Activated naive CD8-positive, alpha-beta T cell treated with anti-CD3 and anti-CD28 coated beads, Interleukin-2, amount 10 ng/mL, durations not matched to agents 7 days and 5 days (primary cell): ENCODE measurements at regions not wholly inside any gene's neighbourhood (a gene's known extent, or its start where the extent isn't known, plus 50 kb on each side); places are given as distances from the start of the nearest gene placed in this dataset.
"Not testable (repeated sequence)": the region's sequence is repeated elsewhere in the genome, so short reads cannot be mapped to it uniquely, and the experiment has no call there.

Source experiments
- ATAC-seq: fragments of 150-1000 bp; cut with Tn5 transposase; one replicate; pipeline ENCODE4 v1.10.0; 2021; ENCODE audit warnings: low read depth, moderate library complexity
- POLR2A ChIA-PET: fragments of 350-600 bp; sonication (Branson Sonifier 250); formaldehyde crosslinking; loops from one replicate; lab custom pipeline; 2021; ENCODE audit warnings: antibody characterized with exemption; lab: Charles Lee
- DNase-seq: peaks from one replicate; pipeline ENCODE4 v3.0.0; 2021
- H3K27ac Mint-ChIP-seq: one replicate; pipeline ENCODE4 v1.8.0; 2022; ENCODE audit warnings: mild to moderate bottlenecking, mixed read lengths
- H3K27me3 Mint-ChIP-seq: one replicate; pipeline ENCODE4 v1.8.0; 2022; ENCODE audit warnings: mild to moderate bottlenecking, moderate library complexity, mixed read lengths
- H3K36me3 Mint-ChIP-seq: one replicate; pipeline ENCODE4 v1.8.0; 2021; ENCODE audit warnings: mild to moderate bottlenecking, mixed read lengths
- H3K4me1 Mint-ChIP-seq: one replicate; pipeline ENCODE4 v1.8.0; 2021; ENCODE audit warnings: mixed read lengths
- H3K4me3 Mint-ChIP-seq: one replicate; pipeline ENCODE4 v1.8.0; 2022; ENCODE audit warnings: mild to moderate bottlenecking, moderate library complexity, mixed read lengths
- H3K9me3 Mint-ChIP-seq: one replicate; pipeline ENCODE4 v1.8.0; 2021; ENCODE audit warnings: mixed read lengths

DNA sequence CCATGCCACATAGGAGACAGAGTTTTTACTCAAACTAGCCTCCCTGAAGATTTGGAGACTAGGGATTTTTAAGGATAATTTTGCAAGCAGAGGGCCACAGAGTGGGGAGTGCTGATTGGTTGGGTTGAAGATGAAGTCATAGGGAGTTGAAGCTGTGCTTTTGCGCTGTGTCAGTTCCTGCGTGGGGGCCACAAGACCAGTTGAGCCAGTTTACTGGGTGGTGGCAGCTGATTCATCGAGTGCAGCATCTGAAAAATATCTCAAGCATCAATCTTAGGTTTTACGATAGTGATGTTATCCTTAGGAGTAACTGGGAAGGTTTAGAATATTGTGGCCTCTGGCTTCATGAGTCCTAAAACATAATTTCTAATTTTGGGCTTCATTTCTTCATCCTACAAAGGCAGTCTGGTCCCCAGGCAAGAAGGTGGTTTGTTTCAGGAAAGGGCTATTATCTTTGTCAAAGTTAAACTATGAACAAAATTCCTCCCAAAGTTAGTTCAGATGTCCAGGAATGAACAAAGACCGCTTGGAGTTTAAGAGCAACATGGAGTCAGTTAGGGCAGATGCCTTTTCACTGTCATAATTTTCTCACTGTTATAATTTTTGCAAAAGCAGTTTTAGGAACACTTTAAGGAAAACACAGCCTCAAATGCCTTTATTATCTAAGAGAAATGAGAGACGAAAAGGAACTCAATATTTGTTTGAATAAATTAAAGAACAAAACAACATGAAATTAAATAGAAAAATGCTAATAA, 960.8 kb upstream of the PRKX start:
- no peaks in the 10 kb centered on the region for H3K27me3 Mint-ChIP-seq
- H3K4me3 Mint-ChIP-seq, result no peak overlapping the region
- H3K4me1 Mint-ChIP-seq, result no peaks in the 10 kb centered on the region
- ATAC-seq (no peak), DNase-seq (no peak)
- POLR2A ChIA-PET, result no interaction called here
- H3K9me3 Mint-ChIP-seq, result no peaks in the 10 kb centered on the region
- H3K27ac Mint-ChIP-seq, result no peak overlapping the region
- H3K36me3 Mint-ChIP-seq, result no peaks in the 10 kb centered on the region

DNA sequence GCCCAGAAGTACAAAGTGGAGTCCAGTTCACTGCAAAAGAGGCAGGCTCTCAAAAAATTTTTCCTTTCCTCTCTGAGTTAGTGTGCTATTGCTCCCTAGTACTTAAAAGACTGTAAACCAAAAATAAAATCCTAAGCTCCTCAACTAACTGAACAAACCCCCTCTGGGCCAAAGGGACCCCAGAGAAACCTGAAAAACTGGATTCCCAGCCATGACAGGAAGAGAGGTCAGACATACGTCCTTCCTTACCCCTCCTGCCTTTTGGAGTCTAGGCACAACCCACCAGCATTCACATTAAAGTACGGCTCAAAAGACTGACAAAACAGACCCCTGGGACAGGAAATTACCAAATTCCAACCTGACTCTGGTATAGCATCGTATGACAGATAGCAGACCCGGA, 957.9 kb upstream of the PRKX start:
- ATAC-seq, result no peak
- H3K36me3 Mint-ChIP-seq, result no peaks in the 10 kb centered on the region
- no peaks in the 10 kb centered on the region for H3K27me3 Mint-ChIP-seq
- no peaks in the 10 kb centered on the region for H3K4me1 Mint-ChIP-seq
- no peak overlapping the region for H3K27ac Mint-ChIP-seq
- H3K9me3 Mint-ChIP-seq, result peaks cover 1% of the 10 kb centered on the region
- no peak overlapping the region for H3K4me3 Mint-ChIP-seq
- no peak for DNase-seq
- POLR2A ChIA-PET, result no interaction called here

DNA sequence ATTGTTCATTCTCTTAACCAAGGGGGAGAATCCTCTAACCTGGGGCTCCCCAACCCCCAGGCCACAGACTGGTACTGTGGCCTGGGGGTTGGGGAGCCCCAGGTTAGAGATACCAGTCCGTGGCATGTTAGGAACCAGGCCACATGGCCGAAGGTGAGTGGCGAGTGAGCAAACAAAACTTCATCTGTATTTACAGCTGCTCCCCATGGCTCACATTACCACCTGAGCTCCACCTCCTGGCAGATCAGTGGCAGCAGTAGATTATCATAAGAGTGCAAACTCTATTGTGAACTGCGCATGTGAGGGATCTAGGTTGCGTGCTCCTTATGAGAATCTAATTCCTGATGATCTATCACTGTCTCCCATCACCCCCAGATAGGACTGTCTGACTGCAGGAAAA, 957.2 kb upstream of the PRKX start:
- peaks cover 1% of the 10 kb centered on the region for H3K9me3 Mint-ChIP-seq
- H3K4me1 Mint-ChIP-seq, result no peaks in the 10 kb centered on the region
- ATAC-seq (no peak), DNase-seq (no peak)
- H3K27me3 Mint-ChIP-seq, result no peaks in the 10 kb centered on the region
- H3K4me3 Mint-ChIP-seq, result no peak overlapping the region
- no peak overlapping the region for H3K27ac Mint-ChIP-seq
- H3K36me3 Mint-ChIP-seq, result no peaks in the 10 kb centered on the region
- POLR2A ChIA-PET, result no interaction called here

DNA sequence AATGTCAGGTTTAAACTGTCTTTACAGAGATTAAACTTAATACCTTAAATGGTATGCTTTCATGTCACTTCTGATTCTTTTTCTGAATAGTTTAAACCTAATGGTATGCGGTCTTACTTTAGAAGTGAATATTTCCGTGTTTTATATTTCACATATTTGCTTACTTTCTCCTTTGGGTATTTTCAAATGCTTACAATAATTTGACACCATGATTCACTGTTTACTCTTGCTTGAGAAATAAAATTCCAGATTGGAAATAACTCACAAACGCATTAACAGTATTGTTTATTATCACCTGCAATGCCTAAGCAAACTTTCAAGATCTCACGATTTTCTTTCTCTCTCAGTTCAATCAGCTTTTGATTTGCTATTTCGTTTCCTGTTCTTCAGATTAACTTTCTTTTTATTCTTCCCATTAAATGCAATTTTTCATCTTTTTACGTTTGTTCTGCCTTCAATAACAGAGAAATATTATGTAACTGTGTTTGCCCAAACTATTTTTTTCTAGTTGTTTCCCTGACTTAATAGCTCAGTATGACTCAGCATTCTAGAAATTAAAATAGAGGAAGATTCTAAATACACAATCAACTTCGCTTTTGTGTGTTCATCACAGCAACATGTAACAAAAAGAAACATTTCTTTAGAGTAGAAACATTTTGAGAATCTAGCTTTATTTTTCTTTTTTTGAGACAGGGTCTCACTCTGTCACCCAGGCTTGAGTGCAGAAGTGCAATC, 955.5 kb upstream of the PRKX start:
- H3K27me3 Mint-ChIP-seq, result no peaks in the 10 kb centered on the region
- POLR2A ChIA-PET, result no interaction called here
- H3K36me3 Mint-ChIP-seq, result no peaks in the 10 kb centered on the region
- no peak overlapping the region for H3K27ac Mint-ChIP-seq
- peaks cover 1% of the 10 kb centered on the region for H3K9me3 Mint-ChIP-seq
- no peak for DNase-seq
- H3K4me3 Mint-ChIP-seq, result no peak overlapping the region
- no peak for ATAC-seq
- no peaks in the 10 kb centered on the region for H3K4me1 Mint-ChIP-seq

DNA sequence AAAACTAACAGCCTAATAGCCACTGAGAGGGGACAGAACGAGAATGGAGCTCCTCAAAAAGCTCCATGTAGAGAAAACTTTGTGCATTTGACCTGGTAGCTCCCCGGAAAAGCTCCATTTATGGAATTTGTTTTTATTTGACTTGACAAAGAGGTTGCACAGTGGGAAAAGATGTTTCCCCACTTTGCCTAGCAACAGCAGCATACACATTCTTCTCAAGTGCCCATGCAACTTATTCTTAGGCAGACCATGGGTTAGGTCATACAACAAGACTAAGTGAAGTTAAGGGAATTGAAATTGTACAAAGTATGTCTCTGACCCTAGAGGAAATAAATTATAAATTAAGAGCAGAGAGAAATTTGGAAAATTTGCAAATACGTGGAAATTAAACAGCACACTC, 949.6 kb upstream of the PRKX start:
- Mint-ChIP-seq H3K36me3 (no peaks in the 10 kb centered on the region), H3K9me3 (peaks cover 1% of the 10 kb centered on the region), H3K4me1 (no peaks in the 10 kb centered on the region), H3K27ac (no peak overlapping the region), H3K4me3 (no peak overlapping the region), H3K27me3 (no peaks in the 10 kb centered on the region)
- ATAC-seq, result no peak
- no peak for DNase-seq
- POLR2A ChIA-PET, result no interaction called here

DNA sequence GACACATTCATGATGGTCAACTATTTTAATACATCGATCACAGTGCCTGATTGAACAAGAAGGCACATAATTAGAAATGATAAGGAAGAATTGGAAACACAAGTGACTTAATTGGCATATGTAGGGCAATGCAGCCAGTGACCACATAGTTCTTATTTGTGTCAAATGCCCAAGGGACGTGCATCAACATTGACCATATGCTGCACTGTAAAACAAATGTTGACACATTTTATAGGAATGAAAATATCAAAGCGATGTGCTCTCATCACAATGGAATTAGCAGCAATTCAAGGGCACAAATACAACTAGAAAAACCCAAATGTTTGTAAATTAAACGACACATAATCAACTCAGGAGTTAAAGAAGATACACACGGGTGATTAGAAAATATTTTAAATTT, 948.3 kb upstream of the PRKX start:
- Mint-ChIP-seq H3K4me3 (no peak overlapping the region), H3K4me1 (no peaks in the 10 kb centered on the region), H3K9me3 (no peaks in the 10 kb centered on the region), H3K27ac (no peak overlapping the region), H3K36me3 (no peaks in the 10 kb centered on the region), H3K27me3 (no peaks in the 10 kb centered on the region)
- DNase-seq (no peak), ATAC-seq (no peak)
- POLR2A ChIA-PET, result no interaction called here

DNA sequence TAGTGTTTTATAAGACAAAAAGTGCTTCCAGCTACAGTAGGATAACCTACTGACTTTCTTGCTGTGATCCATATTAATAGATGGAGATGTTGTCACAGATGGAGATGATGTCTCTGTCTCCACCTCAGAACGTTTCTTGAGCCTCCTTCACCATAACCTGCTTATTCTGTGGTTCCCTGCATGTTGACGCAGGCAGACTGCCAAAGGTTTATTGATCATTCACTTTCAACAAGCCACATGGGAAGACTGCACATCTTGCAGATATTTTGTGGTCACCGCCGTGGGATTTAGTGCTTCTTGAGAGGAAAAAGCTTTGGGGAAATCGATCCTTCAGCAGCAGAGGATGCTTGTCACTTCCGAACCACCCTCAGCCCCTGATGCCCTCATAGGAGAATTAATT, 943.0 kb upstream of the PRKX start:
- DNase-seq, result no peak

DNA sequence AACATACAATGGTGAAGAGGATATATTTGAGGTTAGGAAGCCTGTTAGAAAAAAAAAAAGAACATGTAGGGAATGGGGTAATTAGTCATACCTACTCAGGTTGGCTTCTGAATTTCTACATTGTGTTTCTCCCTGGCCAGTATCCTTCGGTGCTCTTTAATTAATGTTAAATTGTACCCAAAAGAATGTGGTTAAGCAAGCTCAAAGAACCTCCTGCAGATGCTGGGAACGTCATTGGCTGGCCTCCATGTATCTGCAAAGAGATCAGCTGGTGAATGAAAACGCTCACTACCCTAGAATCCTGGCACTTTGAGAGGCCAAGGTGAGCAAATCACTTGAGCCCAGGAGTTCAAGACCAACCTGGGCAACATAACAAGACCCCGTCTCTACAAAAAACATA, 942.3 kb upstream of the PRKX start:
- no peaks in the 10 kb centered on the region for H3K4me1 Mint-ChIP-seq
- no peaks in the 10 kb centered on the region for H3K27me3 Mint-ChIP-seq
- ATAC-seq (no peak), DNase-seq (no peak)
- H3K4me3 Mint-ChIP-seq, result no peak overlapping the region
- H3K36me3 Mint-ChIP-seq, result no peaks in the 10 kb centered on the region
- H3K9me3 Mint-ChIP-seq, result peaks cover 3% of the 10 kb centered on the region
- H3K27ac Mint-ChIP-seq, result no peak overlapping the region
- POLR2A ChIA-PET, result no interaction called here

More for the DNA sequence above, 943.0 kb upstream of the PRKX start:
- Mint-ChIP-seq H3K27me3 (no peaks in the 10 kb centered on the region), H3K27ac (no peak overlapping the region), H3K4me1 (no peaks in the 10 kb centered on the region), H3K4me3 (no peak overlapping the region), H3K36me3 (no peaks in the 10 kb centered on the region), H3K9me3 (peaks cover 3% of the 10 kb centered on the region)
- POLR2A ChIA-PET, result no interaction called here
- ATAC-seq, result no peak

DNA sequence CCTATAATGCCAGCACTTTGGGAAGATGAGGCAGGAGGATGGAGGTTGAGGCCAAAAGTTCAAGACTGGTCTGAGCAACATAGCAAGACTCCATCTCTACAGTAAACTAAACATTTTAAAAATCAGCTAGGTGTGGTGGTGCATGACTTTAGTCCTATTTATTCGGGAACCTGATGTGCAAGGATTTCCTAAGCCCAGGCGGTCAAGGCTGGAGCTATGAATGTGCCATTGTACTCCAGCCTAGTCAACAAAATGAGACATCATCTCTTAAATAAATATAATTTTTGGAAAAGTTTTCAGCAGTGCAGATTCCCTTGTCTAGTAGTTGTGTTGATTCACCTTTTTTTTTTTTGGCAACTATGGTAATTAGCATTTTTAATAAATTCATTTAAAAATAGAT, 928.7 kb upstream of the PRKX start:
- H3K4me1 Mint-ChIP-seq, result no peaks in the 10 kb centered on the region
- no peak overlapping the region for H3K27ac Mint-ChIP-seq
- DNase-seq (no peak), ATAC-seq (no peak)
- H3K27me3 Mint-ChIP-seq, result no peaks in the 10 kb centered on the region
- H3K9me3 Mint-ChIP-seq, result no peaks in the 10 kb centered on the region
- POLR2A ChIA-PET, result no interaction called here
- H3K36me3 Mint-ChIP-seq, result no peaks in the 10 kb centered on the region
- H3K4me3 Mint-ChIP-seq, result no peak overlapping the region

DNA sequence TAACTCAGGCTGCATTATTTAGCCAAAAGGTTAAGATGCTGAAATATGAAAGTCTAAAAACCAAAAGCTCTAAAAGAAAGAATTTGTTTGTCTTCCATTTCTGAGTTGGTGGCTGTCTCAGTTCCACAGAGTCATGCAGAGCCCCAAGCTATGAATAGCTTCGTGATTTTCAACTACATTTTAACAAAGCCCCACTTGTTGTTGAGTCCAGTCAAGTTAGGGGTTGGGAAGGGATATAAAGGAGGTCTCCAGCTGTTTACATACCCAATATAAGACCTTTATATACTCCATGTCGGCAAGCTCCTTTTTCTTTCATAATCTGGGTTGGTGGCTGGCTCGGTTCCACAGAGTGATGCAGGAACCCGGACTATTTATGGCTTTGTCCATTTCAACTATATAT, 924.6 kb upstream of the PRKX start:
- Mint-ChIP-seq H3K4me1 (no peaks in the 10 kb centered on the region), H3K4me3 (no peak overlapping the region), H3K9me3 (no peaks in the 10 kb centered on the region), H3K27me3 (no peaks in the 10 kb centered on the region), H3K36me3 (no peaks in the 10 kb centered on the region), H3K27ac (no peak overlapping the region)
- ATAC-seq, result no peak
- DNase-seq, result no peak
- POLR2A ChIA-PET, result no interaction called here

DNA sequence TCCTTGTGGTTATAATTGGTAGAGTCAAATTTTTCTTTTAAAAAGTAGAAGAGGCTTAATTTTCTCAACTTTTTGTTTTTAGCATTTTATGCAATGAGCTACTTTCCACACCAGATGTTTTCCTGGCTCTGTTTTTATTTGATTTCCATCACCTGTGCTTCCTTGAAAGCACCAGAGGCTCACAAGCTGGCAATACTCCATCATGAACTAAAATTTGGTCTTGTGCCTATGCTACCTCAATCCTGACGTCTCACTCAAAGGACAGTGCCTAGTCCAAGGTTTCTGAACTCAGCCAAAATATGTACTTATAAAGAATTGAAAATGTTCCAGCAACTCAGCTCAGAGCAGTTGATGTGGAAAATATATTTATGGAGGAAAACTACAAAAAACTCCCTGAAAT, 914.0 kb upstream of the PRKX start:
- Mint-ChIP-seq H3K4me1 (no peaks in the 10 kb centered on the region), H3K4me3 (no peak overlapping the region), H3K36me3 (no peaks in the 10 kb centered on the region), H3K27ac (no peak overlapping the region), H3K9me3 (no peaks in the 10 kb centered on the region), H3K27me3 (no peaks in the 10 kb centered on the region)
- ATAC-seq (no peak), DNase-seq (no peak)
- POLR2A ChIA-PET, result no interaction called here

DNA sequence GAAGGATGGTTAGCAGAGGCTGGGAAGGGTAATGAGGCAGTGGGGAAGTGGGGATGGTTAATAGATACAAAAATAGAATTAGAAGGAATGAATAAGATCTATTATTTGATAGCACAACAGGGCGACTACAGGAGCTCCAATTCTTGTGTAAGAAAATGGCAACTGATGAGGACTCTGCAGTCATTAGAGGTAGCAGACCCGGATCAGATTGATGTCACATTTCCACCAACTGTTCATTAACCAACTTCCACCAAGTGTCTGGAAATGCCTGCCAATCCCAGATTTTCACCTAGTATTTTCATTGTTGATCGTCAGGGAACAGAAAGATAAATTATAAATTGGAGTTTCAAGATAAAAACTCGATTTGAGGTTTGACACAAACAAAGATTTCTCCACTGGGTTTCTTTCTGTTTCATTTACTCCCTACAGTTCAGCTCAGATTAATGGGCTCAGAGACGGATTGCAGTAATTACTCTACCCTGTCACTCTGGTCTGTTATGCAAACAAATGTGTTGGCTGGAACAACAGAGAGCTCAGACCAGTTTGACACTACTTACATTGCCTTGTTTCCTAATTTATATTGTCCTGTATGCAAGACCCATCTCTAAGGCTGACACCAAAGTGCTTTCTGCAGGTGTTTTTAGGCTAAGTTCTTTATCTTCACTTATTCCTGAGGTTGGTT, 909.2 kb upstream of the PRKX start:
- Mint-ChIP-seq H3K4me1 (no peaks in the 10 kb centered on the region), H3K4me3 (no peak overlapping the region), H3K9me3 (no peaks in the 10 kb centered on the region), H3K27ac (no peak overlapping the region), H3K36me3 (no peaks in the 10 kb centered on the region), H3K27me3 (no peaks in the 10 kb centered on the region)
- DNase-seq (no peak), ATAC-seq (no peak)
- POLR2A ChIA-PET, result no interaction called here

DNA sequence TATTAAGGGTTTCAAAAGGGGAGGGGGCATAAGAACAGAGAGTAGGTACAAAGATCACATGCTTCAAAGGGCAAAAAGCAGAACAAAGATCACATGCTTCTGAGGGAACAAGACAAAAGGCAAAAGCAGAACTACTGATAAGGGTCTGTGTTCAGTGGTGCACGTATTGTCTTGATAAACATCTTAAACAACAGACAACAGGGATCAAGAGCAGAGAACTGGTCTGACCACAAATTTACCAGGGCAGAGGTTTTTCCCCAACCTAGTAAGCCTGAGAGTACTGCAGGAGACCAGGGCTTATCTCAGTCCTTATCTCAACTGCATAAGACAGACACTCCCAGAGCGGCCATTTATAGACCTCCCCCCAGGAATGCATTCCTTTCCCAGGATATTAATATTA, 900.2 kb upstream of the PRKX start:
- H3K27ac Mint-ChIP-seq, DNase-seq, H3K9me3 Mint-ChIP-seq, H3K36me3 Mint-ChIP-seq, H3K27me3 Mint-ChIP-seq, H3K4me3 Mint-ChIP-seq, H3K4me1 Mint-ChIP-seq, ATAC-seq, POLR2A ChIA-PET: not testable (repeated sequence)

DNA sequence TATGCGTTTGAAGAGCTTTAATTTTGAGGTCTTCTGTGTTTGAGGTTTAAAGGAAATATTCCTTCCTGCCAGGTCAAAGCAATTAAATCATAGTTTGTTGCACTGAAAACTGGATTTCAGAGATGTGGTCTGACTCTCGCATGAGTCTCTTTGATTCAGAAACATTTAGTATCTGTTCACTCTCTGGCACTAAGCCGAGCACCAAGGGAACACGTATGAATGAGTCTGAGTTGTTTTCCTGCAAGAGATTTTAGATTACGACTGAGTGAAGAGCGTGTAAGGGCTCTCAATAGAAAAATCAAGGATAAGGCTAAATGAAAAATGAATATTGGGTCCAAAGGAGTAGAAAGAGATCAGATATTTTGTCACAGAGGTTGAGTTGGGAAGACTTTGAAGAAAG, 875.4 kb upstream of the PRKX start:
- H3K36me3 Mint-ChIP-seq, result no peaks in the 10 kb centered on the region
- DNase-seq (no peak), ATAC-seq (no peak)
- H3K4me3 Mint-ChIP-seq, result no peak overlapping the region
- no peaks in the 10 kb centered on the region for H3K27me3 Mint-ChIP-seq
- POLR2A ChIA-PET, result no interaction called here
- no peaks in the 10 kb centered on the region for H3K4me1 Mint-ChIP-seq
- H3K27ac Mint-ChIP-seq, result no peak overlapping the region
- H3K9me3 Mint-ChIP-seq, result no peaks in the 10 kb centered on the region
